ENCODE measurements at regions not wholly inside any gene's neighbourhood (a gene's known extent, or its start where the extent isn't known, plus 50 kb on each side); places are given as distances from the start of the nearest gene placed in this dataset.

GRCh38 chr20:43247361-43247760, 57.7 kb upstream of the PTPRT start:
- ChIA-PET CTCF (no interaction called here), POLR2A (ENCODE audit: low non-redundant PET) (no interaction called here)
- Histone ChIP-seq H3K27me3 (replicated peaks; ENCODE audit: insufficient read depth, low read depth, low read length, poor library complexity) (peaks cover 71% of the 10 kb centered on the region), H3K36me3 (ENCODE audit: insufficient read depth, low read length, poor library complexity, severe bottlenecking) (no peaks in the 10 kb centered on the region), H3K4me1 (ENCODE audit: insufficient read depth, low read length, poor library complexity, severe bottlenecking) (no peaks in the 10 kb centered on the region), H3K9me3 (ENCODE audit: low read depth, low read length, poor library complexity, severe bottlenecking) (no peaks in the 10 kb centered on the region), H3K4me3 (ENCODE audit: low read depth, low read length, poor library complexity, severe bottlenecking) (no peak overlapping the region), H3K27ac (ENCODE audit: low read depth, low read length, poor library complexity, severe bottlenecking) (no peak overlapping the region)
- TF ChIP-seq EZH2 (IDR thresholded peaks at IDR 0.05; ENCODE audit: borderline replicate concordance, low read depth, low read length, poor library complexity, severe bottlenecking) (no peak), CTCF (conservative IDR thresholded peaks at IDR 0.05; ENCODE audit: low read depth, low read length) (no peak)
- intact Hi-C loops (cut with micrococcal nuclease; ENCODE audit: unreplicated experiment) = no loop called here
- DNase-seq (ENCODE audit: low spot score) = no peak
- BruUV-seq (replicated peaks) = no TSS peak

GRCh38 chr20:43244647-43245046, 54.9 kb upstream of the PTPRT start:
- Histone ChIP-seq H3K27ac (ENCODE audit: low read depth, low read length, poor library complexity, severe bottlenecking) (no peak overlapping the region), H3K4me1 (ENCODE audit: insufficient read depth, low read length, poor library complexity, severe bottlenecking) (no peaks in the 10 kb centered on the region), H3K27me3 (replicated peaks; ENCODE audit: insufficient read depth, low read depth, low read length, poor library complexity) (peaks cover 71% of the 10 kb centered on the region), H3K9me3 (ENCODE audit: low read depth, low read length, poor library complexity, severe bottlenecking) (no peaks in the 10 kb centered on the region), H3K4me3 (ENCODE audit: low read depth, low read length, poor library complexity, severe bottlenecking) (no peak overlapping the region), H3K36me3 (ENCODE audit: insufficient read depth, low read length, poor library complexity, severe bottlenecking) (no peaks in the 10 kb centered on the region)
- no TSS peak for BruUV-seq (replicated peaks)
- intact Hi-C loops (cut with micrococcal nuclease; ENCODE audit: unreplicated experiment) = no loop called here
- POLR2A ChIA-PET (ENCODE audit: low non-redundant PET) = no interaction called here
- TF ChIP-seq CTCF (conservative IDR thresholded peaks at IDR 0.05; ENCODE audit: low read depth, low read length) = no peak
- CTCF ChIA-PET = no interaction called here
- DNase-seq (ENCODE audit: low spot score) = no peak

DNA sequence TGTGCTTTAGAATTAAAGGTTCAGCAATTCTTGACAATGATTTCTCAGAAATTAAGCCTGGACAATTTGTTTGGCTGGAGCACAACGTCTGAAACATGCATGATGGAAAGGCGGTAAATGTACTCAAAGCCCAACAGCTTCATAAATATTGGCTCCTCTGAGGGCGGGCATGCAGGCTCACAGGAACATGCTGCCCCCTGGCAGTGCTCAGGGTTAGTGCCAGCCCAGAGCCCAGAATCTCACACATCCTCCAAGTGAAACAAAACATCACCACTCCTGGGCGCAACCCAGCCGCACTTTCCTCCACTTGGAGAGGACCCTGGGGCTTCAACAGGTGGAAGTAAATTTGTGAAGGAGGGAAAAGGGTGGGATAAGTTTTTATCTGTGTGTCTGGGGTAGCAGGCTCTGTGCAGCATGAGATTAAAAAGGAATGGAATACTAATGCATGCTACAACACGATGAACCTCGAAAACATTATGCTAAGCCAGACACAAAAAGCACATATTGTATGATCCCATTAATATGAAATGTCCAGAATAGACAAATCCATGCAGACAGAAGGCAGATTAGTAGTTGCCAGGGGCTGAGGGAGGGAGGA, 54.1 kb upstream of the PTPRT start:
- H3K9me3 ChIP-seq (ENCODE audit: low read depth, low read length, poor library complexity, severe bottlenecking) = no peaks in the 10 kb centered on the region
- peak; percentile 36 for DNase-seq (ENCODE audit: low spot score)
- no peak overlapping the region for H3K27ac ChIP-seq (ENCODE audit: low read depth, low read length, poor library complexity, severe bottlenecking)
- ChIA-PET CTCF (no interaction called here), POLR2A (ENCODE audit: low non-redundant PET) (no interaction called here)
- peak; percentile 51 for TF ChIP-seq CTCF (conservative IDR thresholded peaks at IDR 0.05; ENCODE audit: low read depth, low read length)
- no peak for TF ChIP-seq EZH2 (IDR thresholded peaks at IDR 0.05; ENCODE audit: borderline replicate concordance, low read depth, low read length, poor library complexity, severe bottlenecking)
- no TSS peak for BruUV-seq (replicated peaks)
- no peaks in the 10 kb centered on the region for H3K4me1 ChIP-seq (ENCODE audit: insufficient read depth, low read length, poor library complexity, severe bottlenecking)
- intact Hi-C loops (cut with micrococcal nuclease; ENCODE audit: unreplicated experiment) = no loop called here
- H3K36me3 ChIP-seq (ENCODE audit: insufficient read depth, low read length, poor library complexity, severe bottlenecking) = no peaks in the 10 kb centered on the region
- H3K4me3 ChIP-seq (ENCODE audit: low read depth, low read length, poor library complexity, severe bottlenecking) = no peak overlapping the region
- peaks cover 67% of the 10 kb centered on the region for H3K27me3 ChIP-seq (replicated peaks; ENCODE audit: insufficient read depth, low read depth, low read length, poor library complexity)
